SU-DHL-6 (cell line): ENCODE measurements at regions not wholly inside any gene's neighbourhood (a gene's known extent, or its start where the extent isn't known, plus 50 kb on each side); places are given as distances from the start of the nearest gene placed in this dataset.

Source experiments
- CTCF ChIP-seq: fragments of 200-600 bp; sonication (generic); IDR thresholded peaks from one replicate; pipeline ENCODE4 v1.5.1; 2017; ENCODE audit warnings: antibody characterized with exemption, mild to moderate bottlenecking, low read length, moderate library complexity; ENCODE audit not compliant: insufficient read depth, poor library complexity, severe bottlenecking
- EZH2phosphoT487 ChIP-seq: fragments of 200-600 bp; sonication (generic), shearing (Covaris generic); conservative IDR thresholded peaks from 2 replicates; pipeline ENCODE4 v1.6.1; 2018; ENCODE audit warnings: mild to moderate bottlenecking, antibody characterized with exemption, low read length, moderate library complexity, mixed read lengths

GRCh38 chr11:109521571-109522086, 99.6 kb downstream of the C11orf87 start:
- TF ChIP-seq EZH2phosphoT487 (no peak), CTCF (no peak)
